Germinal center (tissue), 1 donor: ENCODE measurements at regions not wholly inside any gene's neighbourhood (a gene's known extent, or its start where the extent isn't known, plus 50 kb on each side); places are given as distances from the start of the nearest gene placed in this dataset.

Source experiments
- DNase-seq: peaks from one replicate; pipeline ENCODE4 v3.0.0; 2012; ENCODE audit warnings: mixed read lengths, low spot score

GRCh38 chr15:94177112-94177511 is 54.2 kb upstream of the MCTP2 start:
- DNase-seq = no peak

GRCh38 chr15:94175420-94175819 is 55.9 kb upstream of the MCTP2 start:
- DNase-seq = no peak

GRCh38 chr15:94174399-94174802 is 57.0 kb upstream of the MCTP2 start:
- DNase-seq = peak; percentile 65

GRCh38 chr15:94168250-94168649 is 63.1 kb upstream of the MCTP2 start:
- DNase-seq = peak; percentile 29

GRCh38 chr15:94164971-94165370 is 66.4 kb upstream of the MCTP2 start:
- no peak for DNase-seq

- DNase-seq = peak; percentile 50
Measured at GRCh38 chr15:94164202-94164807, 67.1 kb upstream of the MCTP2 start.

GRCh38 chr15:94162939-94163338 is 68.4 kb upstream of the MCTP2 start:
- no peak for DNase-seq

GRCh38 chr15:94154255-94154654 is 77.1 kb upstream of the MCTP2 start:
- DNase-seq = no peak

GRCh38 chr15:94145046-94145445 is 86.3 kb upstream of the MCTP2 start:
- DNase-seq = no peak

- no peak for DNase-seq
Measured at GRCh38 chr15:94141802-94142201, 89.6 kb upstream of the MCTP2 start.

GRCh38 chr15:94135486-94136147 is 95.7 kb upstream of the MCTP2 start:
- DNase-seq = no peak

GRCh38 chr15:94131875-94132274 is 99.5 kb upstream of the MCTP2 start:
- no peak for DNase-seq

- no peak for DNase-seq
Measured at GRCh38 chr15:94130504-94130903, 100.9 kb upstream of the MCTP2 start.

GRCh38 chr15:94127006-94127405 is 104.4 kb upstream of the MCTP2 start:
- DNase-seq = no peak

GRCh38 chr15:94125698-94126097 is 105.7 kb upstream of the MCTP2 start:
- no peak for DNase-seq

- DNase-seq = no peak
Measured at GRCh38 chr15:94125156-94125555, 106.2 kb upstream of the MCTP2 start.

- DNase-seq = no peak
Measured at GRCh38 chr15:94122516-94122915, 108.8 kb upstream of the MCTP2 start.

- peak; percentile 61 for DNase-seq
Measured at GRCh38 chr15:94119923-94120775, 111.2 kb upstream of the MCTP2 start.

- no peak for DNase-seq
Measured at GRCh38 chr15:94119298-94119811, 112.0 kb upstream of the MCTP2 start.

GRCh38 chr15:94110476-94111130 is 120.8 kb upstream of the MCTP2 start:
- no peak for DNase-seq

- no peak for DNase-seq
Measured at GRCh38 chr15:94107652-94108051, 123.7 kb upstream of the MCTP2 start.

GRCh38 chr15:94105760-94106159 is 125.6 kb upstream of the MCTP2 start:
- no peak for DNase-seq
